ENCODE measurements at regions not wholly inside any gene's neighbourhood (a gene's known extent, or its start where the extent isn't known, plus 50 kb on each side); places are given as distances from the start of the nearest gene placed in this dataset.

DNA sequence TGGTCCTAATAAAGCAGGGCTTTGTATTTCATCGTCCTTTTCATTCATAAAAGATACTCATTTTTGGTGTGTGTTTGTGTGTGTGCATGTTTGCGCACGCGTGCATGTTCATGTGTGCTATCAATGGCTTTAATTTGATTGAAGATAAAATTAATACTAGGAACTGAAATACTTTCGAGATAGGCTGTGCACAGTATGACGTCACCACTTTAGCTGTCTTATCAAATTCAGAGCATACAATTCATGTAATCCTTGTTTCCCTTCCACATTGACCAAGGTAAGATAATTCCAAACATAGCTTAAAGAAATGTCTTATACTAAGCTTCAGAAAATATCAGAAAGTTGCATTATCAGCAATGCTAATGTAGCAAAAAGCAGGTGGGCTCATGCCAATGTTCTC, 113.6 kb upstream of the CYYR1 start:
- no peak overlapping the region for H3K4me3 ChIP-seq (ENCODE audit: insufficient read length, low read depth)
- no peaks in the 10 kb centered on the region for H3K27me3 ChIP-seq (ENCODE audit: insufficient read depth, insufficient read length)

DNA sequence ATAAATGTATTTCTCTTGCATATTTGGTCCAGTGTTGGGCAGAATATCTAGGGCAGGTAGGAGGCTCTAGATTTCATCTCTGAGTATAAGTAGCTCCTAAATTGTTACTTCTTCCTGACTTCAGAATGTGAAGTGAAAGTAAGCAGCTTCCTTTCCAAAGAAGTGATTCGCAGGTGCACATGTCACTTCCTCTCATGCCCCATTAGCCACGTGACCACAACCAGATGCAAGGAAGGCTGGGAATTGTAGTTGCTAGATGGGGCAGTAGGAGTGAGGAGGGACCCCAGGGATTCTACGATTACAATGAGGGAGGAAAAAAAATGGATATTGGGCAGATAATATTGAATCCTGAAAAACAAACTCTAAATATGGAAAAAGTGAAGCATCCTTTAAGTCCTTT, 113.2 kb upstream of the CYYR1 start:
- Histone ChIP-seq H3K9ac (ENCODE audit: insufficient read length, low read depth) (no peak overlapping the region), H3K4me3 (ENCODE audit: insufficient read length, low read depth) (no peak overlapping the region)

More for the DNA sequence above, 113.6 kb upstream of the CYYR1 start:
- Histone ChIP-seq H3K4me1 (ENCODE audit: insufficient read depth, insufficient read length) (no peaks in the 10 kb centered on the region), H3K36me3 (ENCODE audit: insufficient read depth, insufficient read length, low read length) (no peaks in the 10 kb centered on the region), H3K9me3 (ENCODE audit: insufficient read depth, low read length) (peaks cover 9% of the 10 kb centered on the region; the same call in 1 of the 2 replicates), H3K9ac (ENCODE audit: insufficient read length, low read depth) (no peak overlapping the region)
- DNase-seq (ENCODE audit: low read depth, low spot score), result no peak
- TF ChIP-seq ZNF274 (IDR thresholded peaks at IDR 0.05; ENCODE audit: low read depth, low read length), result no peak
- TF ChIP-seq YY1 (IDR thresholded peaks at IDR 0.05; ENCODE audit: insufficient read depth, insufficient read length), result no peak
- no peak for TF ChIP-seq SUZ12 (IDR thresholded peaks at IDR 0.05; ENCODE audit: extremely low read depth, insufficient read depth, insufficient read length)

DNA sequence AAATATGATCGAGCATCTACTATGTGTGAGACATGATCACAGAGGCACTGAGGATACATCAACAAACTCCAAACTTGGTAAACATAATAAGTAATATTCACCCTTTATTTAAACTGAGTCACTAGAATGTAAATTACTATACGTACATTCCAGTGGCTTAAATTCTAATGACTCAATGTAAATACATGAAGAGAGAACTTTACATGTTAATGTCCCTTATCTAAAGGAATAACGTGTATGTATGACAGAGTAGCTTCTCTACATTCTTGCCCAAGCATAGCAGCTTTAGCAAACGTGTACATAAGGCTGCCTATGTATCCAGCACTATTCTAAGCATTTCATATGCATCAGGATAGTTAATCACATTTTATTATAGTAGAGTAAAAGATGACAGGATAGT, 111.8 kb upstream of the CYYR1 start:
- no peak for TF ChIP-seq SUZ12 (IDR thresholded peaks at IDR 0.05; ENCODE audit: extremely low read depth, insufficient read depth, insufficient read length)
- no peak for TF ChIP-seq YY1 (IDR thresholded peaks at IDR 0.05; ENCODE audit: insufficient read depth, insufficient read length)
- no peak for TF ChIP-seq ZNF274 (IDR thresholded peaks at IDR 0.05; ENCODE audit: low read depth, low read length)
- no peak for DNase-seq (ENCODE audit: low read depth, low spot score)
- H3K4me1 ChIP-seq (ENCODE audit: insufficient read depth, insufficient read length), result no peaks in the 10 kb centered on the region
- H3K36me3 ChIP-seq (ENCODE audit: insufficient read depth, insufficient read length, low read length), result no peaks in the 10 kb centered on the region
- H3K9ac ChIP-seq (ENCODE audit: insufficient read length, low read depth), result no peak overlapping the region
- H3K27me3 ChIP-seq (ENCODE audit: insufficient read depth, insufficient read length), result no peaks in the 10 kb centered on the region
- no peak overlapping the region for H3K4me3 ChIP-seq (ENCODE audit: insufficient read length, low read depth)
- H3K9me3 ChIP-seq (ENCODE audit: insufficient read depth, low read length), result no peaks in the 10 kb centered on the region

More for the DNA sequence above, 113.2 kb upstream of the CYYR1 start:
- peak; percentile 20 for DNase-seq (ENCODE audit: low read depth, low spot score)
- Histone ChIP-seq H3K9me3 (ENCODE audit: insufficient read depth, low read length) (peaks cover 9% of the 10 kb centered on the region; the same call in 1 of the 2 replicates), H3K27me3 (ENCODE audit: insufficient read depth, insufficient read length) (no peaks in the 10 kb centered on the region), H3K36me3 (ENCODE audit: insufficient read depth, insufficient read length, low read length) (no peaks in the 10 kb centered on the region), H3K4me1 (ENCODE audit: insufficient read depth, insufficient read length) (no peaks in the 10 kb centered on the region)
- TF ChIP-seq ZNF274 (IDR thresholded peaks at IDR 0.05; ENCODE audit: low read depth, low read length), result no peak
- TF ChIP-seq SUZ12 (IDR thresholded peaks at IDR 0.05; ENCODE audit: extremely low read depth, insufficient read depth, insufficient read length), result no peak
- TF ChIP-seq YY1 (IDR thresholded peaks at IDR 0.05; ENCODE audit: insufficient read depth, insufficient read length), result no peak

DNA sequence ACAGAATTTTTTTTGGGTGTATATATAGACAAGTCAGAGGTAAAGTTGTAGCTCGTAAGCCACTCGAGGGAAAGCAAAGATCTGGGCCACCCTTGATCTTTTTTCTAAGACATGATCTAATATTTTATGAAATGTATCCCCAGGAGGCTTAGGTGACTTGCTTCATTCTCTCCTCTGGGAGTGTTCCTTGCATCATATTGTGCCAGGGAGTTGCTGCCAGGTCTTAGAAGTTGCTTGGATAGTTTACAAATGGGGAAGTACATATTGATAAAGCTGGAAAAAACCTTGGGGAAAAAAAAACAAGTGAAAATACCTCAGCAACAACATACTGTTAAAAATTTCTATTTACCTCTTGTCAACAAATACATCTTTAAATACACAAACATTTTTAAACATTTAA, 110.9 kb upstream of the CYYR1 start:
- H3K4me1 ChIP-seq (ENCODE audit: insufficient read depth, insufficient read length), result no peaks in the 10 kb centered on the region
- no peaks in the 10 kb centered on the region for H3K36me3 ChIP-seq (ENCODE audit: insufficient read depth, insufficient read length, low read length)
- no peaks in the 10 kb centered on the region for H3K9me3 ChIP-seq (ENCODE audit: insufficient read depth, low read length)
- no peaks in the 10 kb centered on the region for H3K27me3 ChIP-seq (ENCODE audit: insufficient read depth, insufficient read length)
- no peak for TF ChIP-seq YY1 (IDR thresholded peaks at IDR 0.05; ENCODE audit: insufficient read depth, insufficient read length)
- TF ChIP-seq SUZ12 (IDR thresholded peaks at IDR 0.05; ENCODE audit: extremely low read depth, insufficient read depth, insufficient read length), result no peak
- no peak for TF ChIP-seq ZNF274 (IDR thresholded peaks at IDR 0.05; ENCODE audit: low read depth, low read length)
- H3K9ac ChIP-seq (ENCODE audit: insufficient read length, low read depth), result no peak overlapping the region
- H3K4me3 ChIP-seq (ENCODE audit: insufficient read length, low read depth), result no peak overlapping the region
- DNase-seq (ENCODE audit: low read depth, low spot score), result no peak

DNA sequence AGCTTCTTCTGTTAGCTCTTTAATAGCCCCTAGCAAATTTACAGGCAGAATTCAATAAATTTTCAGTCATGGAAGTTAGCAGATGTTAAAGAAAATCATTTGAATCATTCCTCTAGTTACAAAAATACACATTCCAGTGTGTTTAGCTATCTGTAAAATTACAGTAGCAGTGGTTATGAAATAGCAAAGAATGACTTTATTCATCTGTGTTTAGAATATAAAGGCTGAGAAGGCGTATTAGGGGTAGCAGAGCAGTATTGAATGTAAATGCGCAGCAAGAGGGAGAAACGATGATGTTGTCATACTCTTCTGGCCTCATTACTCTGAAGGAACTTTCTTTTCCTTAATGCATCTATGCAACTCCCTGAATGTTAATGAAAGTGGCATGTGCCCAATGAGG, 106.2 kb upstream of the CYYR1 start:
- no peak for DNase-seq (ENCODE audit: low read depth, low spot score)
- Histone ChIP-seq H3K27me3 (ENCODE audit: insufficient read depth, insufficient read length) (no peaks in the 10 kb centered on the region), H3K4me1 (ENCODE audit: insufficient read depth, insufficient read length) (no peaks in the 10 kb centered on the region), H3K9ac (ENCODE audit: insufficient read length, low read depth) (no peak overlapping the region), H3K9me3 (ENCODE audit: insufficient read depth, low read length) (no peaks in the 10 kb centered on the region), H3K4me3 (ENCODE audit: insufficient read length, low read depth) (no peak overlapping the region), H3K36me3 (ENCODE audit: insufficient read depth, insufficient read length, low read length) (no peaks in the 10 kb centered on the region)
- TF ChIP-seq YY1 (IDR thresholded peaks at IDR 0.05; ENCODE audit: insufficient read depth, insufficient read length) (no peak), SUZ12 (IDR thresholded peaks at IDR 0.05; ENCODE audit: extremely low read depth, insufficient read depth, insufficient read length) (no peak), ZNF274 (IDR thresholded peaks at IDR 0.05; ENCODE audit: low read depth, low read length) (no peak)

DNA sequence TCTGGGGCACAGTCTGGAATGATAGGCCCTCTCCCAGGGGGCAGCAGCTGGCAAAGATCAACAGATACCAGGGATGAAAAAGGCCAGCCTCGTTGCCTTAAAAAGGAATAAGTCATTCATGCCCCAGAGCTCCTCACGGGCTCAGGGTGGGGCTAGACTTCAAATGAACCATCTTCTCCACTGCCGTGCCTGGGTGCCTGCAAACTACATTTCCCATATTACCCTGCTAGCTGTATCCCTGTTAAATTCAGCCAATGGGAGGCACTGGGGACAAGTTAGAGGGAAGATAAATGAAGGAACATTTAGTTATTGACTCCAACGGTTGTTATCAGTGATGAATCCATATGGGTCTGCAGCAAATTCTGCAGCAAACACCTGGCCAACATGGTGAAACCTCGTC, 101.2 kb upstream of the CYYR1 start:
- no peak for DNase-seq (ENCODE audit: low read depth, low spot score)
- no peaks in the 10 kb centered on the region; the same call in 1 of the 2 replicates for H3K9me3 ChIP-seq (ENCODE audit: insufficient read depth, low read length)
- no peak overlapping the region for H3K9ac ChIP-seq (ENCODE audit: insufficient read length, low read depth)

DNA sequence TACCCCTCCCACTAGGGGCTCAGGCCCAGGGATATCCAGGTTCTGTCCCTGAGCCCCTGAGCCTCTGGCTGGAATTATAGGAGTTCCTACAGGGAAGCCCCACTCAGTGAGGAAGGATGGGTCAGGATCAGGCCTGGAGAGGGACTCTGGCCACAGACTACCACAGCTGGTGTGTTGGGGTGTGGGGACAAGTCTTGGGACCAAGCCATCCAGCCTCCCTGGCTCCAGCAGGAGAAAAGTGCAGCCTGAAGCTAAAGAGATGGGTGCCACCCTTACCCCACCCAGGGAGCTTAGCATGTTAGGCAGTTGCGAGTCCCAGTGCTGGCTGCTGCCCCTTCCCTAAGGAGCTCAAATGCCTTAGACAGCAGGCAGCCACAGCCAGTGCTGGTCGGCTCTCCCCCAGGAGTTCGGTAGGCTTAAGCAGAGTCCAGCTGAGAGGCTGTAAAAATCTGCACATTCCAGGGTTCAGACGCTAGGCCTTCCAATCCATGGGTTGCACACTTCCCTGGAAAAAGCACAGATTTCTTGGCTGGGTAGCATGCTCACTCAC, 96.2 kb upstream of the CYYR1 start:
- no peak overlapping the region for H3K4me3 ChIP-seq (ENCODE audit: insufficient read length, low read depth)
- TF ChIP-seq YY1 (IDR thresholded peaks at IDR 0.05; ENCODE audit: insufficient read depth, insufficient read length), result no peak
- TF ChIP-seq SUZ12 (IDR thresholded peaks at IDR 0.05; ENCODE audit: extremely low read depth, insufficient read depth, insufficient read length), result no peak
- no peak for TF ChIP-seq ZNF274 (IDR thresholded peaks at IDR 0.05; ENCODE audit: low read depth, low read length)
- H3K36me3 ChIP-seq (ENCODE audit: insufficient read depth, insufficient read length, low read length), result no peaks in the 10 kb centered on the region
- no peaks in the 10 kb centered on the region for H3K27me3 ChIP-seq (ENCODE audit: insufficient read depth, insufficient read length)
- H3K9me3 ChIP-seq (ENCODE audit: insufficient read depth, low read length), result peaks cover 8% of the 10 kb centered on the region
- H3K4me1 ChIP-seq (ENCODE audit: insufficient read depth, insufficient read length), result no peaks in the 10 kb centered on the region
- H3K9ac ChIP-seq (ENCODE audit: insufficient read length, low read depth), result no peak overlapping the region
- DNase-seq (ENCODE audit: low read depth, low spot score), result no peak

More for the DNA sequence above, 101.2 kb upstream of the CYYR1 start:
- no peaks in the 10 kb centered on the region for H3K4me1 ChIP-seq (ENCODE audit: insufficient read depth, insufficient read length)
- H3K36me3 ChIP-seq (ENCODE audit: insufficient read depth, insufficient read length, low read length), result no peaks in the 10 kb centered on the region
- TF ChIP-seq YY1 (IDR thresholded peaks at IDR 0.05; ENCODE audit: insufficient read depth, insufficient read length) (no peak), SUZ12 (IDR thresholded peaks at IDR 0.05; ENCODE audit: extremely low read depth, insufficient read depth, insufficient read length) (no peak), ZNF274 (IDR thresholded peaks at IDR 0.05; ENCODE audit: low read depth, low read length) (no peak)
- H3K4me3 ChIP-seq (ENCODE audit: insufficient read length, low read depth), result no peak overlapping the region
- no peaks in the 10 kb centered on the region for H3K27me3 ChIP-seq (ENCODE audit: insufficient read depth, insufficient read length)

Measured in NT2/D1 (cell line).